ENCODE measurements at regions not wholly inside any gene's neighbourhood (a gene's known extent, or its start where the extent isn't known, plus 50 kb on each side); places are given as distances from the start of the nearest gene placed in this dataset.

DNA sequence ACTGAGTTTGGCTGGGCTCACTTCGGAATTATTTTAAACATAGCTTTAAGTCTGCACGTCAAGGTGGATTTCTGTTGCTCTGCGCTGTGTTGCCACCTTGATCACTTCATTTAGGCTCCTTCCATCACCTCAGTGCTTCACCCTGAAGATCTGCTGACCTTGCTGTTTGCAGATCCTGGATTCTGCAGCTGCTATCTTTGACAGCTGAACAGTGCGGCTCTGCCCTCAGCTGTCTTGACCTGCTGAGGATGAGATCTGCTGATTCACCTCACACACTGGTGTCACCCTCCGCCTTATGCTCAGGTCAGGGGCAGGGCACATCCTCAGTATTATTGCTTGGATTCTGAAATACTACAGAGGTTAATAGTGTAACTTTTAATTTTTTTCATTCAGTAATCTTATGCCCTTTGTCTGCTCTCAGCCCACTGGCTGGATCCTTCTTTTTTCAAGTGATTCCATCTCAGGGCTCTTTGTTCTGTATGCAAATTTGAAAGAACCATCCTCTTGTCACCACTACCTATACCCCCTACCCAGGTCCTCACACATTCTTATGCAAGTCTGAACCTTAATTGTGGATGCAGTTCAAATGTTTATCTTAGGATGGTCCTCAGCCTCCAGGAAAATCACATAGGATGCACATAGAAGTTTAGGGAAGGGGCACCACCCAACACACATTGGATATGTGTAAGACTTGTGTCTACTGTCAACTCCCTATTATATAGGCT is 364.0 kb downstream of the OLFM3 start:
- TF ChIP-seq, protein P1, sequence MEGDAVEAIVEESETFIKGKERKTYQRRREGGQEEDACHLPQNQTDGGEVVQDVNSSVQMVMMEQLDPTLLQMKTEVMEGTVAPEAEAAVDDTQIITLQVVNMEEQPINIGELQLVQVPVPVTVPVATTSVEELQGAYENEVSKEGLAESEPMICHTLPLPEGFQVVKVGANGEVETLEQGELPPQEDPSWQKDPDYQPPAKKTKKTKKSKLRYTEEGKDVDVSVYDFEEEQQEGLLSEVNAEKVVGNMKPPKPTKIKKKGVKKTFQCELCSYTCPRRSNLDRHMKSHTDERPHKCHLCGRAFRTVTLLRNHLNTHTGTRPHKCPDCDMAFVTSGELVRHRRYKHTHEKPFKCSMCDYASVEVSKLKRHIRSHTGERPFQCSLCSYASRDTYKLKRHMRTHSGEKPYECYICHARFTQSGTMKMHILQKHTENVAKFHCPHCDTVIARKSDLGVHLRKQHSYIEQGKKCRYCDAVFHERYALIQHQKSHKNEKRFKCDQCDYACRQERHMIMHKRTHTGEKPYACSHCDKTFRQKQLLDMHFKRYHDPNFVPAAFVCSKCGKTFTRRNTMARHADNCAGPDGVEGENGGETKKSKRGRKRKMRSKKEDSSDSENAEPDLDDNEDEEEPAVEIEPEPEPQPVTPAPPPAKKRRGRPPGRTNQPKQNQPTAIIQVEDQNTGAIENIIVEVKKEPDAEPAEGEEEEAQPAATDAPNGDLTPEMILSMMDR (conservative IDR thresholded peaks at IDR 0.05; ENCODE audit: low read depth, low read length) = no peak
- TF ChIP-seq EZH2 (IDR thresholded peaks at IDR 0.05; ENCODE audit: borderline replicate concordance, low read depth, low read length, poor library complexity, severe bottlenecking) = no peak
